RPMI7951 (cell line): ENCODE measurements at regions not wholly inside any gene's neighbourhood (a gene's known extent, or its start where the extent isn't known, plus 50 kb on each side); places are given as distances from the start of the nearest gene placed in this dataset.
"Not testable (repeated sequence)": the region's sequence is repeated elsewhere in the genome, so short reads cannot be mapped to it uniquely, and the experiment has no call there.

Experiments used
- DNase-seq: peaks from one replicate; pipeline ENCODE4 v3.0.0-alpha.2; 2012; ENCODE audit warnings: low read depth

- DNase-seq, result no peak
These were observed 811.0 kb upstream of the GALNTL6 start for GRCh38 chr4:171002246-171002645.

- DNase-seq, result no peak
These were observed 822.1 kb upstream of the GALNTL6 start for GRCh38 chr4:170990989-170991589.

- no peak for DNase-seq
These were observed 824.8 kb upstream of the GALNTL6 start for GRCh38 chr4:170988446-170988845.

GRCh38 chr4:170979736-170980135 is 833.5 kb upstream of the GALNTL6 start:
- no peak for DNase-seq

GRCh38 chr4:170978990-170979389 is 834.2 kb upstream of the GALNTL6 start:
- DNase-seq, result no peak

- DNase-seq, result no peak
These were observed 859.3 kb upstream of the AADAT start for GRCh38 chr4:170949084-170949483.

GRCh38 chr4:170940043-170940724 is 850.4 kb upstream of the AADAT start:
- no peak for DNase-seq

- DNase-seq, result no peak
These were observed 848.8 kb upstream of the AADAT start for GRCh38 chr4:170938588-170938987.

- no peak for DNase-seq
These were observed 841.6 kb upstream of the AADAT start for GRCh38 chr4:170931321-170931720.

GRCh38 chr4:170888660-170889059 is 798.9 kb upstream of the AADAT start:
- DNase-seq, result no peak

GRCh38 chr4:170887396-170887795 is 797.6 kb upstream of the AADAT start:
- no peak for DNase-seq

- no peak for DNase-seq
These were observed 795.3 kb upstream of the AADAT start for GRCh38 chr4:170884969-170885570.

GRCh38 chr4:170881646-170882045 is 791.9 kb upstream of the AADAT start:
- DNase-seq, result not testable (repeated sequence)

- DNase-seq, result no peak
These were observed 786.1 kb upstream of the AADAT start for GRCh38 chr4:170875868-170876267.

GRCh38 chr4:170872794-170873193 is 783.0 kb upstream of the AADAT start:
- no peak for DNase-seq

GRCh38 chr4:170868170-170868569 is 778.4 kb upstream of the AADAT start:
- no peak for DNase-seq

- no peak for DNase-seq
These were observed 764.3 kb upstream of the AADAT start for GRCh38 chr4:170854097-170854496.

- no peak for DNase-seq
These were observed 763.8 kb upstream of the AADAT start for GRCh38 chr4:170853422-170854021.

GRCh38 chr4:170849969-170850368 is 760.2 kb upstream of the AADAT start:
- DNase-seq, result no peak

- DNase-seq, result no peak
These were observed 738.0 kb upstream of the AADAT start for GRCh38 chr4:170827562-170828274.

- no peak for DNase-seq
These were observed 729.0 kb upstream of the AADAT start for GRCh38 chr4:170818786-170819185.

- no peak for DNase-seq
These were observed 715.6 kb upstream of the AADAT start for GRCh38 chr4:170805352-170805751.
